SKM-1 (cell line): ENCODE measurements at regions not wholly inside any gene's neighbourhood (a gene's known extent, or its start where the extent isn't known, plus 50 kb on each side); places are given as distances from the start of the nearest gene placed in this dataset.
A peak's percentile ranks its signal among the peaks of the same experiment; 100 is the strongest.

Source experiments
- DNase-seq: peaks from one replicate; lab custom pipeline; 2025; ENCODE audit not compliant: unreplicated experiment; lab: John Stamatoyannopoulos, UW

- peak; percentile 90 for DNase-seq
These were observed 443.9 kb downstream of the FGF9 start for GRCh38 chr13:22114630-22115311.

GRCh38 chr13:22118158-22118557 is 447.3 kb downstream of the FGF9 start:
- no peak for DNase-seq

- DNase-seq = no peak
These were observed 449.8 kb downstream of the FGF9 start for GRCh38 chr13:22120646-22121045.

GRCh38 chr13:22121146-22121739 is 450.4 kb downstream of the FGF9 start:
- DNase-seq = no peak

GRCh38 chr13:22126433-22127021 is 455.7 kb downstream of the FGF9 start:
- peak; percentile 62 for DNase-seq

- DNase-seq = no peak
These were observed 456.6 kb downstream of the FGF9 start for GRCh38 chr13:22127277-22128164.

GRCh38 chr13:22128441-22129408 is 457.9 kb downstream of the FGF9 start:
- DNase-seq = no peak

- DNase-seq = no peak
These were observed 459.4 kb downstream of the FGF9 start for GRCh38 chr13:22130254-22130653.

- no peak for DNase-seq
These were observed 463.4 kb downstream of the FGF9 start for GRCh38 chr13:22134261-22134660.

- no peak for DNase-seq
These were observed 464.6 kb downstream of the FGF9 start for GRCh38 chr13:22135446-22135845.

GRCh38 chr13:22137361-22138050 is 466.6 kb downstream of the FGF9 start:
- no peak for DNase-seq

- DNase-seq = no peak
These were observed 468.1 kb downstream of the FGF9 start for GRCh38 chr13:22138947-22139346.

GRCh38 chr13:22141716-22142115 is 470.8 kb downstream of the FGF9 start:
- DNase-seq = no peak

GRCh38 chr13:22143671-22144070 is 472.8 kb downstream of the FGF9 start:
- DNase-seq = no peak

GRCh38 chr13:22144806-22145205 is 473.9 kb downstream of the FGF9 start:
- DNase-seq = no peak

- no peak for DNase-seq
These were observed 477.3 kb downstream of the FGF9 start for GRCh38 chr13:22148187-22148586.

GRCh38 chr13:22152751-22153150 is 481.9 kb downstream of the FGF9 start:
- DNase-seq = no peak

GRCh38 chr13:22154041-22154440 is 483.2 kb downstream of the FGF9 start:
- no peak for DNase-seq

- DNase-seq = no peak
These were observed 491.0 kb downstream of the FGF9 start for GRCh38 chr13:22161871-22162270.

GRCh38 chr13:22162889-22163288 is 492.0 kb downstream of the FGF9 start:
- no peak for DNase-seq
